Hepatic stellate cell (primary cell): ENCODE measurements at regions not wholly inside any gene's neighbourhood (a gene's known extent, or its start where the extent isn't known, plus 50 kb on each side); places are given as distances from the start of the nearest gene placed in this dataset.

ENCODE experiments used
- DNase-seq: peaks from one replicate; pipeline ENCODE4 v3.0.0; 2011; ENCODE audit warnings: low spot score

- no peak for DNase-seq
These were observed 164.8 kb upstream of the RPS6KA3 start for GRCh38 chrX:20431486-20431885.

DNA sequence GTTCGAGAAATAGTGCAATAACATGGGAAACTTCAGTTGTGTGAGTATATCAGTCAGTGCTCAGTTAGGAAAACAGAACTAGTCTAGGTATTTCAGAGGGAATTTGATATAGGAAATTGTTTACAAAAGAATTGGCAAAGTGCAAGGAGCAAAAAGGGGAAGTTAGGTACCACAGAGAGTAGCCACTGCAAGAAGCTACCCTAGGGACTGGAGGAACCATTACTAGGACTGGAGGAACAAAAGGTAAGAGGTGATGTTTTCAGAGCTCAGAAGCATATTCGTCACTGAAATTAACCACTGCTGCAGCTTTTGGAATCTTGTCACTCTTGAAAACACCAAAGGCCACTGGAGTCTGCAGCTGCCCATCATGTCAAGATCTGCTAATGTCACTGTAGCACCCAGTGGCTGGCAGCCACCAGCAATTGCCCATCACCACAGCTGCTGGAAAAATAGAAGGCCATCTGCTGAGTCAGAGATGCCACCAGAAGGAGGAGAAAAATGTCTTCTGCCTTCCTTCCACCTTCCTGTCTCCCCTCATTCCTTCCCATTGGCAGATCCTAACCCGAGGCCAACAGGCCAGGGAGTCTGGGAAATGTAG is 160.6 kb upstream of the RPS6KA3 start:
- no peak for DNase-seq

DNA sequence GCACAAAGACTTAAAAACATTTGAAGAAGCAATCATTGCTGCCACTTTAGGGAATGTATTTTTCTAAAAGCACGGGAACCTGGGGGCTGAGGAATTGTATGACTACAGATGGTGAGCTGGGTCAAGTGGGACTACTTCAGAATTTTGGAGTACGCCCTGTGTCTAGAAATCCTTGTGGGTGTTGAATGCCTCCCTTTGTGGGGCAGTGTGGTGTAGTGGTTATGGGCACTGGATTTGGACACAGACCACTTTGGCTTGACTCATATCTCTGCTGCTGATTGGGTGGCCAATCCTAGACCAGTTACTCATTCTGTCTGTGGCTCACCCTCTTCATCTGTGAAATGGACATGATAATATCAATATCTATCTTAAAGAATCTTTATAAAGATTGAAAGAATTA is 155.0 kb upstream of the RPS6KA3 start:
- no peak for DNase-seq

DNA sequence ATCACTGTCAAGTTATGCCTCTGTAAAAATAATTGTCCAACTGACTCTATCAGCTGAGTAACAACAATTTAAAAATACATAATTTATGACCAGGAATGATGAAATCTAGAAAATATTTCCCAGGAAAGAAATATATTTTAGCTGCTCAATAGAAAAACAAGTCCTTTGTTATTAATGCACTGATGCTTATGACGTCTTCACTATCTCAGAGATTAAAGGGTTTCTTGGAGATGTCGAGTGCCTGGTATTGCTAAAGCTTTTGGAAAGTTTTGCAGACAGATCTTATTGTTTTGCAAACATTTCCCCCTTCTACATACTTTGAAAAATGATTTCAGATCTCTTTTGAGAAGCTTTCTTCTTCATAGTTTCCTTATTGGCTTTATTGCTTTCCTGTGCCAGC is 154.6 kb upstream of the RPS6KA3 start:
- no peak for DNase-seq

DNA sequence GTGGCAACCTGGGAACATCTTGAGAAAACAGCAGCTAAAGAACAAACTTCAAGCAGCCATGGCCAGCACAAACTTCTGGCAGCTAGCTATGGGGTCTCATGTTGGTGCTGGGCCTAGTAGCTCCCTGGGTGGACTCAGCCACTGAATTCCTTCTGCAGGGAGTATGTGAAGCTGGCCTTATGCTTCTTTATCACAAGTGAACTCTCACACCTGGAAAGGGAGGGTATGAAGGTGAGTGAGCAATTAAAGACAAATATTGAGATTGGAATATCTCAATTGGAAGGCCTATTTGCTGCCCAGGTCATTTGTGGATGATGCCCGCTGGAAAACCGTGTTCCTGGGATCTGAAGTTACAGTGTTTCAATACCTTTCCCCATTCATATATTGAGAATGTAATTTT is 153.3 kb upstream of the RPS6KA3 start:
- no peak for DNase-seq

GRCh38 chrX:20418379-20419150 is 151.9 kb upstream of the RPS6KA3 start:
- DNase-seq: no peak

DNA sequence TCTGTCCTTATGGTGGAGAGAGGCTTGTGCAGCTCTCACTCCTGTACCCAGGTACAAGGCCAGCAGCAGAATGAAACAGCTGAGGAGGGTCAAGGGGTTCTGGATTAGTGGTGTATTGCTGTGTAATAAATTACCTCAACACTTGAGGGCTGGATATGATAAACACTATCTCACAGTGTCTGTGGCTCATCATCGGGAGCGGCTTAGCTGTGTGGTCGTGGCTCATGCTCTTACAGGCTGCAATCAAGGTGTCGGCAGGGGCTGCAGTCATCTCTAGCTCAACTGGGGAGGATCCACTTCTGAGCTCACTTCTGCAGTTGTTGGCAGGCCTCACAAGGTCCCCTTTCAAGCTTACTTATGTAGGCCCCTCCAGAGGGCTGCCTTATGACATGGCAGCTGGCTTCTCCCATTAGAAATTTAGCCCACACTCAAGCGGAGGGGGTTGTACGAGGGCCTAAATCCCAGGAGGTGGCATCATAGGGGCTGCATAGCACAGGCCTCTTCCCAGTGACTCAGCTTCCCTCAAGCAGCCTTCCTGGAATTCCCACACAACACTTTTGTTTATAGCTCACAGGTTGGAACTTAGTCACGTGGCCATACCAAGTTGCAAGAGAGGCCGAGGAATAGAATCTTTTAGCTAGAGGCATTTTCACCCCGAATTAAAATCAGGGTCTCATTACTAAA is 148.2 kb upstream of the RPS6KA3 start:
- no peak for DNase-seq

DNA sequence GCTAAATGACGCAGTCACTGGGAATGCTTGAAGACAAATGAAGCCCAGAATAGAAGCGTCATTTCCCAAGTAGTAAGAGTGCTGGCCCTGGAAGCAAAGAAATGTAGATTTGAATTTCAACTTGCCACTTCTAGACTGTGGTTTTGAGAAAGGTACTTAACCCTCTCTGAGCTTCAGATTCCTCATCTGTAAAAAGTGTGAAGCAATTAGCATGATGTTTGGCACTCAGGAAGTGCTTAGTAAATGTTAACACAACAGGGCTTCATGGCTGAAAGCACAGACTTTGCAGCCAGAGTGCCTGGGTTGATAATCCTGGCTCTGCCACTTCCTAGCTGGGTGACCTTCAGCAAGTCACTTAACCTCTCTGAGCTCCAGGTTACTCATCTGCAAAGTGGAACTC is 147.4 kb upstream of the RPS6KA3 start:
- DNase-seq: no peak

GRCh38 chrX:20412871-20413486 is 146.3 kb upstream of the RPS6KA3 start:
- no peak for DNase-seq

- no peak for DNase-seq
These were observed 143.8 kb upstream of the RPS6KA3 start for GRCh38 chrX:20410540-20410939.

- no peak for DNase-seq
These were observed 143.3 kb upstream of the RPS6KA3 start for GRCh38 chrX:20409991-20410390.

DNA sequence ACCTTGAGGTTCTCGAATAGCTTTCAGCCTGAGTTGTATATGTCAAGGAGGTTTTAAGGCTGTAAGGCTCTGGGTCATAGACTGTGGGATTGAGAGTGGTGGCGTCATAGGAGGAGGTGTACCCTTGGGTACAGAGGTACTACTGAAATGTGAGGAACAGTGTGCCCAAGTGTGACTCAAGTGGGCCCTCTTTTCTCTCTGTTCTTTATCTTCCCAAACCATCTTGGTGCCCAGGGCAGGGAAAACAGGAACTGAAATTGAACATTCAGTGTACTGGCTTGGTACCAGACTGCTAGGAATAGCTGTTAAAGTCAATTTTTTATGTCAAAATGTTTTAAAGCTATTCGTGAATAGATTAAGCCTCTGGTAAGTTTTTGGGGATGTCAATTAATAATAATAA is 136.2 kb upstream of the RPS6KA3 start:
- no peak for DNase-seq

DNA sequence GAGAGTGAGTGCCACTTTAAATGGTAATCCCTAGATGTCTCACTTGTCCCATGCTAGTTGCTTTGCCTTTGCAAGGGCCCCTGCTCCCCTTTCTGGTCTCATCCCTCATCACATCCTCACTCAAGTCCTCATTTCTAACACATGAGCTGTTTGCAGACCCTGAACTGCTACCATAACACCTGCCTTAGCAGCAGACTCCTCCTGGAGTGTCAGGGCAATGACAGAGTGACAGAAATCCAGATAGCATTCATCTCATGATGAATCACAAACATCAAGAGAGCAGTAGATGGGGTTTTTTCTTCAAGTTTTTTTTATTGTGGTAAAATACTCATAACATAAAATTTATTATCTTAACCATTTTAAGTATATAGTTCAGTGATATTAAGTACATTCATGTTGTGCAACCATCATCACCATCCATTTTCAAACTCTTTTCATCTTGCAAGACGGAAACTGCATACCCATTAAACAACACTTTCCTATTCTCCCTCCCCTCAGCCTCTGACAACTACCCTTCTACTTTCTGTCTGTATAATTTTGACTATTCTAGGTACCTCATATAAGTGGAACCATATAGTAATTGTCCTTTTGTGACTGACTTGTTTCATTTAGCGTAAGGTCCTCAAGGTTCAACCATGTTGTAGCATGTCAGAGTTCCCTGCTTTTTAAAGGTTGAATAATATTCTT is 133.2 kb upstream of the RPS6KA3 start:
- no peak for DNase-seq

DNA sequence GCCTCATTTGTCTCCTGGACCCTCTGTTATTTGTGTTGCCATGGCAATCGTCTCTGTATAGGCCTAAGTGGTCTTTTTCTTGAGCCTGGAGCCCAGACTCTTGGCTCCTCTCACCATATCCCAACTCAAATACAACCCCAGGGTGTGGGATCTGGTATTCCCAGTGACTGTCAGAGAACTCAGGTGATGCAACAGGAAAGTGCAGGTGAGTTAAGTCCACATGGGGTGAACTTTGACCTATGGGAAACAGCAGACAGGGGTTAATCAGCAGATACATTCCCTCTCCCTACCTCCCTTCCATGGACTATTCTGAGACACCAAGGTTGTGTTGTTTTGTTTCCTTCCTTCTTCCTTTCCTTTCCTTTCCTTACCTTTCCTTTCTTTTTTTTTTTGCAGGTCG is 130.9 kb upstream of the RPS6KA3 start:
- DNase-seq: no peak

DNA sequence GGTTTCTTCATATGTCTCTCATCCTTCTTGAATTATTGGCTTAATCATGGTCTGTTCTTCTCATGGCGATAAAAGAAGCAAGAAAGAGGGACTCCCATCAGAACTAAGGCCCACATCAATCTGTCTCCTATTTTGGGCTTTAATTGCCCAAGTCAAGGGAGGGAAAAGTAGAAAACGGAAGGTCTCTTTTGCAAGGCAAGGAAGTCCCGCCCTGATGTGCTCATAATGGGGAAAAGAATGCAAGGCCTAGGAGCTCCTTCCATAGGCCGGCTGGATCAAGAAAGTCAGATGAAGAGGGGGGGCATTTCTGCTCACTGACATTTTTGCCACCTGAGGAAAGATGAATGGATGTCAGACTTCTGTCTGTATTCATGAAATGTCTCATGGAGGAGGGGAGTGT is 127.7 kb upstream of the RPS6KA3 start:
- DNase-seq: no peak

DNA sequence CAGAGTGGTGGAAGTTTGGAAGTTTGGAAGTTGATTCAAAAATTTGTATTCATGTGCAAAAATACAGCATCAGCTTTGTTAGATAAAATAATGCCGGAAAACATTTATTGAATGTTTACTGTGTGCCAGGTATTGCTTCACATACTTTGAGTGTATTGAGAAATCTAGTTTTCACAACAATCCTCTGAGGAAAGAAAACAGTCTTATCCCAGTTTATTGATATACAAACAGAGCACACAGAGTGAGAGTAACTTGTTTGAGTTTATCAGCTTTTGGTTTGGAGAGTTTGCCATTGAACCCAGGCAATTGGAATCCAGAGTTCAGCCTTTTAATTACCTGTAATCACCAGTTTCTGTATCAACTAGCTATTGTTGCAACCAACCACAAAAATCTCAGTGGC is 127.2 kb upstream of the RPS6KA3 start:
- DNase-seq: no peak

DNA sequence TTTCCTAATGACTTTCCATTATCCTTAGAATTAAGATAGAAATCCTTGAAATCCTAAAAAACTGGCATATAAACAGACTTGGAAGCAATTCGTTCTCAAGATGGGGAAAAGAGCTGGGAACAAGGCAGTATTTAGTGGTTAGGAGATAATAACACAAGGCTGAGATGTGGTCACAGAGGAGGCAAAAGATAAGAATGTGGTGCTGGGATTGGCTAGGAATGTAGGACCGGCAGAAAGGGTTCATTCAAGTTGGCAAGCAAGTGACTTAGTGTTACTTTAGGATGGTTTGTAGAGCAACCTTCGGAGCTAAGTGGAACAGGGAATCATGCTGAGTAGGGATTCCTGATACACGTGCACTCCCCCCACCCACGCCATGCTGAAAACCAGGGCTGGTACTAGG is 121.9 kb upstream of the RPS6KA3 start:
- DNase-seq: no peak

DNA sequence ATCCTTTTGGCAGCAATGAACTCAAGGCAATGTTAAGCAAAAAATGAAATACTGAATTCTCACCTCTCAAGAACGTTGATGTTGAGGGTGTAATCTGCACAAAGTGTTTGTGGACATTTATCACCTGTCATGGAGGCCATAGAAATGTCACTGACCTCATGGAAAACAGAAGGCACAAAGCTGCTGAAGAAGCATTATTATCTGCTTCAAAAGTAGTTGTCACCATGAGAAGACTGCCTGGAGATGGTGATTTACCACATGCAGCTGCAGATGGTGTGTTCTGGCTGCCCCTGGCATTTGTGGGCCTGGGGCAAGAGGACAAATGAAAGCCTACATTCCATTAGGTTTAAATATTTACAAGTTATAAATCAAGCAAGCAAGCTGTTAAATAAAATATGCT is 116.8 kb upstream of the RPS6KA3 start:
- DNase-seq: no peak

DNA sequence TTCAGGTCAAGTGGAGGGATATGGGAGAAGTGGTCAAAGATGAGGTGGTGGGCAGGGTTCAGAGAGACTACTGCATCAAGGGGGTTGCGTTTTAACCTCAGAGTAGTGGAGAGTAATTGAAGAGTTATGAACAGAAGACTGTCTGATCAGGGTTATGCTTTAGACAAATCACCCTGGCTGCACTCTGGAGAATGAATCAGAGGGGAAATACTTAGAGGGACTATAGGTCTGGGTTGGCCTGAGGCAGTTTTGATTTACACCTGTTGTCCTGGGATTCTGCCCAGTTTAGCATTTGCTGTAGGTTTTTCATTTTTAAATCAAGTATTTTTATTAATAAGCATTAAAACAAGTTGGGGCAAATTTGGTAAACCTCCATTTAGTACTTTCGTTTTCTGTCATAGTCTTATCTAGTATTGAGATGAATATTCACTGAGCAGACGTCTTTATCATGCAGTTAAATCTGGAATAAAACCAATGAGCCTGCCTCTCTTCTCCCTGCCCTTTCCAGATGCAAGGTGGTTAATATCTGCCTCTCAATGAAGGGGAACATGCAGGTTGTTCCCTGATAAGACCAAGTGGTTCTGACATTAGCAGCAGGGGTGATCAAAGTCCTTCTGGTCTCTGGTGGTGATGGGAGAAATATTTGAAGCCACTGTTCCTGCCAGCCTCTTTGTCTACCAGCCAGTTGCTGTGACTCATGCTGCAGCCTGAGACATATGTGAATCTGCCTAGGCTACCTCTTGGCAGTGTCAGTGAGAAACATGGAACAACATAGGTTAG is 116.0 kb upstream of the RPS6KA3 start:
- no peak for DNase-seq

DNA sequence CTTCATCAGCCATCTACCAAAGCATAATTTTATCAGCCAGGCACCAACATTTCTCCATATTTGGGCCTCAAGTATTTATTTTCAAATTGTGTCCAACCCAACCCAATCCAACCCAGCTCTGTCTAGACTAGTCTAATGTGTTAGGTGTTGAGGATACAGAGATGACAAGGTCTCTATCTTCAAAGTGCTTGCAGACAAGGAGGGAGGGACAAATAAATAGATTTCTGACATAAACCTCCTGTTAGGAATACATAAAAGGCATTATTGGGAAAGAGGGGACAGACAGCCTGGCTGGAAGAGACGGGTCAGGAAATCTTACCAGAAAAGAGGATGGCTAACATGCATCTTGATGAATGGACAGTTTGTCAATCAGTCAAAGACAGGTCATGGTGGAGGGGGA is 115.4 kb upstream of the RPS6KA3 start:
- DNase-seq: no peak

- no peak for DNase-seq
These were observed 111.7 kb upstream of the RPS6KA3 start for GRCh38 chrX:20378233-20378920.
